NCI-H1105 treated with DMSO at 0.1 percent for 48 hours (cell line): ENCODE measurements at regions not wholly inside any gene's neighbourhood (a gene's known extent, or its start where the extent isn't known, plus 50 kb on each side); places are given as distances from the start of the nearest gene placed in this dataset.
"Not testable (repeated sequence)": the region's sequence is repeated elsewhere in the genome, so short reads cannot be mapped to it uniquely, and the experiment has no call there.

Experiments used
- DNase-seq: peaks from one replicate; lab custom pipeline; 2025; lab: John Stamatoyannopoulos, UW

- DNase-seq, result no peak
Observed at GRCh38 chr10:85464336-85464735, 902.3 kb downstream of the GRID1 start.

GRCh38 chr10:85477979-85478378 lies 888.6 kb downstream of the GRID1 start:
- no peak for DNase-seq

- no peak for DNase-seq
Observed at GRCh38 chr10:85490431-85490830, 876.2 kb downstream of the GRID1 start.

GRCh38 chr10:85491652-85492051 lies 874.9 kb downstream of the GRID1 start:
- DNase-seq, result no peak

- DNase-seq, result no peak
Observed at GRCh38 chr10:85492684-85493083, 873.9 kb downstream of the GRID1 start.

GRCh38 chr10:85493703-85494102 lies 872.9 kb downstream of the GRID1 start:
- DNase-seq, result no peak

GRCh38 chr10:85504641-85505040 lies 862.0 kb downstream of the GRID1 start:
- DNase-seq, result not testable (repeated sequence)

GRCh38 chr10:85508159-85508558 lies 858.4 kb downstream of the GRID1 start:
- no peak for DNase-seq

- DNase-seq, result no peak
Observed at GRCh38 chr10:85510682-85511081, 855.9 kb downstream of the GRID1 start.

GRCh38 chr10:85513436-85513835 lies 853.2 kb downstream of the GRID1 start:
- DNase-seq, result no peak

- DNase-seq, result no peak
Observed at GRCh38 chr10:85515316-85515715, 851.3 kb downstream of the GRID1 start.

GRCh38 chr10:85524001-85524666 lies 842.5 kb downstream of the GRID1 start:
- DNase-seq, result no peak

- DNase-seq, result no peak
Observed at GRCh38 chr10:85527616-85528317, 838.8 kb downstream of the GRID1 start.

GRCh38 chr10:85528318-85528652 lies 838.3 kb downstream of the GRID1 start:
- DNase-seq, result no peak

- no peak for DNase-seq
Observed at GRCh38 chr10:85531706-85532105, 834.9 kb downstream of the GRID1 start.

- no peak for DNase-seq
Observed at GRCh38 chr10:85532773-85533172, 833.8 kb downstream of the GRID1 start.

- no peak for DNase-seq
Observed at GRCh38 chr10:85535926-85536325, 830.7 kb downstream of the GRID1 start.

- no peak for DNase-seq
Observed at GRCh38 chr10:85537561-85537960, 829.0 kb downstream of the GRID1 start.

GRCh38 chr10:85538601-85539000 lies 828.0 kb downstream of the GRID1 start:
- no peak for DNase-seq

GRCh38 chr10:85542152-85542551 lies 824.4 kb downstream of the GRID1 start:
- no peak for DNase-seq

- no peak for DNase-seq
Observed at GRCh38 chr10:85542936-85543730, 823.5 kb downstream of the GRID1 start.

GRCh38 chr10:85544956-85545355 lies 821.6 kb downstream of the GRID1 start:
- no peak for DNase-seq

- DNase-seq, result no peak
Observed at GRCh38 chr10:85545874-85546273, 820.7 kb downstream of the GRID1 start.
